GM12874 (cell line): ENCODE measurements at regions not wholly inside any gene's neighbourhood (a gene's known extent, or its start where the extent isn't known, plus 50 kb on each side); places are given as distances from the start of the nearest gene placed in this dataset.

Source experiments
- CTCF ChIP-seq: IDR thresholded peaks from 2 replicates; pipeline ENCODE4 v1.5.1; 2011; ENCODE audit warnings: low read depth, mild to moderate bottlenecking, control low read depth, low read length, moderate library complexity; ENCODE audit not compliant: insufficient read depth

DNA sequence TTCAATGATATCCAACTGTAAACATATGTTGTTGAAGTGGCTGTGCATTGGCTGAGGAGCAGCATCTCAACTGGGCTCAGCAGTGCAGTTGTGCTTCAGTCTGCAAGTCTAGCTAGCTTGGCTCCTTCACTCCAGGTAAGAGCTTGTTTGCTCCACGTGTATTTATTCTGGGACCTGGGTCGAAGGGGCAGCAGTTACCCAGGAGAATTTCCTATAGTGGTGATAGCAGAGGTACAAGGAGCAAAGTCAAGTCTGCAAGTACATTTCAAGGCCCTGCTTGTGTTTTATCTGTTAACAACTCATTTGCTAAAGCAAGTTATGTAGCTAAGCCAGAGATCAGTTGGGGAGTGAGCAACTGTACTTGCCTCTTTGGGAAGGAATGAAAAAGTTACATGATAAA, 286.2 kb upstream of the UMPS start:
- TF ChIP-seq CTCF, result no peak

DNA sequence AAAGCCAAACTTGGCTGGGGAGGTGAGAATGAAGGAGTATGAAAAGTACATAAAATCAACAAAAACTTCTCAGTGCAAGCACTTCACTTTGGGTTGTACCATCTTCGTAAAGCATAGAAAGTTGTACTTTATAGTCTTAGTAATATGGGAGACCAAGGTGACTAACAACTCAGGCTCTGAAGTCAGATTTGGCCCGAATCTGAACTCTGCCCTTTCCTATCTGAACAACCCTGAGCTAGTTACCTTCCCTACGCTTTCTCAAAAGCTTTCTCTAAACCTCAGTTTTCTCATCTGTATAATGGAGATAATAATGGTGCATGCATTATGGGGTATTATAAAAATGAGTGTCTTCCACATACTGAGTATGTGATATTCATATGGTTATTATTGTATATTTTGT, 285.4 kb upstream of the UMPS start:
- no peak for TF ChIP-seq CTCF

GRCh38 chr3:124447845-124448244, 282.4 kb upstream of the UMPS start:
- no peak for TF ChIP-seq CTCF

DNA sequence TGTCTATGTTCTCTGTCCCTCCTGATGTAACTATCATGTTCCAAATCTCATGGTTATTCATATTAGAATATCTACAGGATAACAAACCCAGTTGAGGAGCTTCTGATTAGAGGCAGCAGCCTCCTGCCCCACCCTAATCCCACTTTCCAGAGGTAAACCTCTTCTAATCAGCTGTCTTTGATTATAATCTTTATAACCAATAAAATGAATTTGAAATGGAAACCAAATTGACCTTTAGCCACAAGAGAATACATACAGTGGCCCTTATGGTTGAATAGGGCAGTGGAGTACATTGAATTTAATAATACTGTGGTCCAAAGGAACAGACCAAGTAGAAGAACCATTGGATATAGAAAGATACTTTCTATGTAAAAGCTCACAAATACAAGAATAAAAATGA, 281.3 kb upstream of the UMPS start:
- no peak for TF ChIP-seq CTCF

DNA sequence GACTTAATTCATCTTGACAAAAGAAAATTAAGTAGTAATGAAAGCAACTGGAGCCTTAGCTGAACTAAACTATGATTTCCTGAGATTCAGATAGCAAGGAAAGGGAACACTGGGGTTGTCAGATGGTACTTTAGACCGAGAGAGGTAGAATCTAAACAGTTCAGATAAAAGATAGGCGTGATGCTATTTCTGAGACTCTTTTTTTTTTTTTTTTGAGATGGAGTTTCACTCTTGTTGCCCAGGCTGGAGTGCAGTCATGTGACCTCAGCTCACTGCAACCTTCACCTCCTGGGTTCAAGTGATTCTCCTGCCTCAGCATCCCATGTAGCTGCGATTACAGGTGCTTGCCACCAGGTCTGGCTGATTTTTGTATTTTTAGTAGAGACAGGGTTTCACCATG, 279.9 kb upstream of the UMPS start:
- no peak for TF ChIP-seq CTCF

DNA sequence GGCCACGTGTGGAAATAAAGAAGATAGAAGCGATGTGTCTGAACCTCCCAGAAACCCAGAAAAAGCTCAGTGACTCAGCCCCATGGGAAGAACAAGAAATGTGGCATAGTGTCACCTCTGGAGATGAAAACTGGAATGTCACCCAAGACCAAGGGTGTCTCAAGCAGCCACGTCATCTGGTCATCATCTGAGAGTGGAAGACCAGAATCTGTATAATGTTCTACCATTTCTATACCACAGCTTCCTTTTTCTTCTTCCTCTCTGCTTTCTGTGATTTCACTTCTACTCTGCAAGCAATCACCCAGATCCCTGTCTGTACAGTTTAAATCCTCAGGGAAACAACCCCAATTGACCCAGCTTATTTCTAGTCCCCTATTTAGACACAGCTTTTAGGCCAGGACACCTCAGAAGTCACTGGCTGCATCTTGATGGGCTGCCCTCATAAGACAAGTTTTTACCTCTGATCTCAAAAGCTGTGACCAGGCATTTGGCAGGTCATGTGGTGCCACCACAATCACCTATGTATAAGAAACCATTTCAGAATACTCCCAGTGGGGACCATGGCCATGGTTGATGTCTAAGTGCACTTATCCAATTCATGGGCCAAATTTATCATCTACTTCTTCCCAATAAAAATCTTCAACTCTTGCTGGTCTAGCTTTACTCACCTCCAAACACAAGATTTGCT, 278.5 kb upstream of the UMPS start:
- no peak for TF ChIP-seq CTCF

- no peak for TF ChIP-seq CTCF
Measured at GRCh38 chr3:124453189-124453588, 277.1 kb upstream of the UMPS start.
